ENCODE measurements at regions not wholly inside any gene's neighbourhood (a gene's known extent, or its start where the extent isn't known, plus 50 kb on each side); places are given as distances from the start of the nearest gene placed in this dataset.

DNA sequence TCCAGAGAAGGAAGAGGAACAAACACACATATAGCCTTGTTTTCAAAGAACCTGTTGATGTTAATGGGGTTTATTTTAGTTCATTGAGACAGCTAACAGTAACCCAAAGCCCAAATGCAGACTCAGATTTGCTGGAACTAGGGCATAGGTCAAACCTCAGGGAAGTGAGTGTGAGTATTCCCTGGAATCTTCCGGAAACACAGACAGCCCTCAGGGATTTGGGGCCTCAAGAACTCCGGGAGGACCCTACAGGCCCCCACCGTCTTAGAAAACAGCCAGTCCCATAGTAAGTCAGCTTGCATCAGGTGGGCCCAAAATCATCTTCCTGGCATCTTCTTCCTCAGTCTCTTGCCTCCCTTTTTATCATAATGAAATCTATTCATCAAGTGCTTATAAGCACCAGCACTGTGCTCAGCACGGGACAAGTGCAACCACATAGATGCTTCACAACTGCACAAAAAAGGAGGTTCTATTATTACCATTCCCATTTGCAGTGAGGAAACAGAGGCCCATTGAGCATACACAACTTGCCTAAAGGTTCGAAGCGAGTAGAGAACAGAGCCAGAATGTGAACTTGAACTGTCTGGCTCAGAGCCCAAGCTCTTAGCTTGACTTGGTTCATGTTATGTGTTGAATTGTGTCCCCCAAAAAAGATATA lies 50.2 kb upstream of the BCL11A start:
- Histone ChIP-seq H3K4me1 (no peaks in the 10 kb centered on the region), H3K9me3 (peaks cover 0 to 6% of the 10 kb centered on the region in 2 donors), H3K4me3 (no peak overlapping the region), H3K36me3 (no peaks in the 10 kb centered on the region), H3K27ac (peak overlapping the region; percentile 41 to 69), H3K27me3 (no peaks in the 10 kb centered on the region)
- intact Hi-C loops (cut with DNase I; ENCODE audit: low total_unique reads), result no loop called here
- TF ChIP-seq, protein P1, sequence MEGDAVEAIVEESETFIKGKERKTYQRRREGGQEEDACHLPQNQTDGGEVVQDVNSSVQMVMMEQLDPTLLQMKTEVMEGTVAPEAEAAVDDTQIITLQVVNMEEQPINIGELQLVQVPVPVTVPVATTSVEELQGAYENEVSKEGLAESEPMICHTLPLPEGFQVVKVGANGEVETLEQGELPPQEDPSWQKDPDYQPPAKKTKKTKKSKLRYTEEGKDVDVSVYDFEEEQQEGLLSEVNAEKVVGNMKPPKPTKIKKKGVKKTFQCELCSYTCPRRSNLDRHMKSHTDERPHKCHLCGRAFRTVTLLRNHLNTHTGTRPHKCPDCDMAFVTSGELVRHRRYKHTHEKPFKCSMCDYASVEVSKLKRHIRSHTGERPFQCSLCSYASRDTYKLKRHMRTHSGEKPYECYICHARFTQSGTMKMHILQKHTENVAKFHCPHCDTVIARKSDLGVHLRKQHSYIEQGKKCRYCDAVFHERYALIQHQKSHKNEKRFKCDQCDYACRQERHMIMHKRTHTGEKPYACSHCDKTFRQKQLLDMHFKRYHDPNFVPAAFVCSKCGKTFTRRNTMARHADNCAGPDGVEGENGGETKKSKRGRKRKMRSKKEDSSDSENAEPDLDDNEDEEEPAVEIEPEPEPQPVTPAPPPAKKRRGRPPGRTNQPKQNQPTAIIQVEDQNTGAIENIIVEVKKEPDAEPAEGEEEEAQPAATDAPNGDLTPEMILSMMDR (IDR thresholded peaks at IDR 0.05), result no peak
- DNase-seq (ENCODE audit: low spot score in 2 of 2), result no peak

DNA sequence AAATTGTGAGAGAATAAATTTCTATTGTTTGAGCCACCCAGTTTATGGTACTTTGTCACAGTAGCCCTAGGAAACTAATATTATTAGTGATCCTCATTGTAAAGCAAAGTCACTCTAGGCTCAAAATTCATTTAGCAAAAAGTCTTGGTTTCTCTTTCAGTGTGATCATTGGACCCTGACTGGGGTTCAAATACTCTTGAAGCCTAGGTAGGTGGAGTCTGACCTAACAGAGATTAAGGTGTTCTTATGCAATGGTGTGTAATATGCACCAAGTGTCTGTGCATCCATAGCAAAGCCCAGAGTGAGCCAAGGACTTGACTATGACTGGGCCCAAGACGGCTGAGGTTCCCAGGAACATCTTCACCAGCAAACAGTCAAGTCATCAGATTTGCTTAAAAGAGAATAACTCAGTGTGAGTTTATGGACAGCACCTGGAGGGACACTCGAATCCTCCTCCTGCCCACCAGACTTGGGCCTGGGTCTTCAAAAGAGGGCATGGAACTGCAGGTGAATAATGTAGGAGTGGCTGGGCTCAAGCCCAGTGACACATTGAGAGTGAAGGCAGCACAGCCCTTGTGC lies 51.1 kb upstream of the BCL11A start:
- TF ChIP-seq, protein P1 (IDR thresholded peaks at IDR 0.05), result no peak
- TF ChIP-seq POLR2AphosphoS5 (IDR thresholded peaks at IDR 0.05), result no peak
- no peak for TF ChIP-seq POLR2A (IDR thresholded peaks at IDR 0.05)
- Histone ChIP-seq H3K36me3 (no peaks in the 10 kb centered on the region), H3K4me1 (no peaks in the 10 kb centered on the region), H3K4me3 (no peak overlapping the region), H3K9me3 (peaks cover 0 to 6% of the 10 kb centered on the region in 2 donors), H3K27me3 (no peaks in the 10 kb centered on the region), H3K27ac (peak overlapping the region in 1 of 2 donors; percentile 69)
- DNase-seq (ENCODE audit: low spot score in 2 of 2), result no peak
- intact Hi-C loops (cut with DNase I; ENCODE audit: low total_unique reads), result no loop called here

DNA sequence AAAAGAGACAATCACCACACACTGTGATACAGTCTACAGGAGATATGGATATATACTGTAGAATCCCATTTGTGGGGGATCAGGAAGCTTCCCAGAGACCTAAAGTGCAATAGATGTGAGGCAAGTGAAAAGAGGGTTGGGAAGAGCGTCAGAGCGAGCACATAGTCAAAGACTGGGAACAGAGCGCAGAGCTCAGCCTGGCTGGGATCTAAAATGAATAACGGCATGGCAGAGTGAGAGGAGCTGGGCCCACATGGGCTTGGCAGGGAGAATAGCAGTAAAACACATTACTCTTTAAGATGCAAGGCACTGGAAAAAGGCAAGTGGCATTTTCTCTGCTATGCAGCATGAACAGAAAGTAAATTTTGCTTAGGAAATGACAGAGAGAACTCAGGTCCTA lies 52.4 kb upstream of the BCL11A start:
- intact Hi-C loops (cut with DNase I; ENCODE audit: low total_unique reads), result no loop called here
- no peak overlapping the region for H3K27ac ChIP-seq
- H3K27me3 ChIP-seq, result no peaks in the 10 kb centered on the region
- H3K4me1 ChIP-seq, result no peaks in the 10 kb centered on the region
- no peak for DNase-seq (ENCODE audit: low spot score in 2 of 2)
- no peaks in the 10 kb centered on the region for H3K36me3 ChIP-seq
- H3K4me3 ChIP-seq, result no peak overlapping the region
- peaks cover 0 to 6% of the 10 kb centered on the region in 2 donors for H3K9me3 ChIP-seq
- TF ChIP-seq POLR2AphosphoS5 (IDR thresholded peaks at IDR 0.05) (no peak), POLR2A (IDR thresholded peaks at IDR 0.05) (no peak)
- TF ChIP-seq, protein P1 (IDR thresholded peaks at IDR 0.05), result no peak

DNA sequence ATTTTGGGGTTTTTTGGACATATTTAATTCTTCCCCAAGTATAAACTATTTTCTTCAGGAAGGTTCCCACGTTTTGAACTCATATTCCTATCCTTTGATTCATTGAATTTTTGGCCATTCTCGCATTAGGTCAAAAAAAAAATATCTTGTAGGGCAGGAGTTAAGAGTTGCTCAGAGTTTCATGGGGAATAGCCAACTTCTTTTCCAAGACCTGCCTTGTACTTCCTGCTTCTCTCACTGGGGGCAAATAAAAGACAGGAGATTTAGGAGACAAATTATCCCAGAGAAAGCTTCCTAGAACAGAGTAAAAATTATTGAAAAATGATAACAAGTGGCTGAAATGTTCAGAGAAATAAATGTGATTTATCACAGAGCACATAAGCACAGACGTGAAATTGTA lies 55.2 kb upstream of the BCL11A start:
- Histone ChIP-seq H3K36me3 (no peaks in the 10 kb centered on the region), H3K4me3 (no peak overlapping the region), H3K9me3 (no peaks in the 10 kb centered on the region), H3K4me1 (no peaks in the 10 kb centered on the region), H3K27ac (no peak overlapping the region), H3K27me3 (no peaks in the 10 kb centered on the region)
- intact Hi-C loops (cut with DNase I; ENCODE audit: low total_unique reads), result no loop called here
- TF ChIP-seq, protein P1 (IDR thresholded peaks at IDR 0.05), result no peak
- no peak for TF ChIP-seq POLR2A (IDR thresholded peaks at IDR 0.05)
- no peak for TF ChIP-seq POLR2AphosphoS5 (IDR thresholded peaks at IDR 0.05)
- no peak for DNase-seq (ENCODE audit: low spot score in 2 of 2)

DNA sequence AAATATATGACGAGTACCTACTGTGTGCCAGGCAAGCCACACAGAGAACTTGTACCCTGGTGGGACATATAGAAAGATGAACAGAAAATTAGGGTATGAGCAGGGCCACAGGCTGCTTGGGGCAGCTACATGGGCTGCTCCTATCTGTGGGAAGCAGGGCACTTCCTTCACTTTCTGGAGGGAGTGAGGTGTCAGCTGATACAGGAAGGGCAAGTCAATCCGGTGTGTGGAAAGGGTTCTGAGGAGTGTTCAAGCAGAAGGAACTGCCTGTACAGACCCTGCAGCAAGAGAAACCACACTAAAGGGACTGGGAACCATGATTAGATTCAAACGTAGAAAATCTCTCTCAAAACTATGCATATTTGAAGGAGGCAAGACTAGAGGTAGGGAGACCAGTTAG lies 58.6 kb upstream of the BCL11A start:
- TF ChIP-seq POLR2A (IDR thresholded peaks at IDR 0.05) (no peak), POLR2AphosphoS5 (IDR thresholded peaks at IDR 0.05) (no peak)
- TF ChIP-seq, protein P1 (IDR thresholded peaks at IDR 0.05), result no peak
- no peak for DNase-seq (ENCODE audit: low spot score in 2 of 2)
- H3K27me3 ChIP-seq, result no peaks in the 10 kb centered on the region
- intact Hi-C loops (cut with DNase I; ENCODE audit: low total_unique reads), result no loop called here
- H3K27ac ChIP-seq, result no peak overlapping the region
- H3K9me3 ChIP-seq, result no peaks in the 10 kb centered on the region
- no peaks in the 10 kb centered on the region for H3K36me3 ChIP-seq
- no peak overlapping the region for H3K4me3 ChIP-seq
- no peaks in the 10 kb centered on the region for H3K4me1 ChIP-seq
